Activated CD8-positive, alpha-beta memory T cell treated with anti-CD3 and anti-CD28 coated beads for 48 hours (primary cell): ENCODE measurements at regions not wholly inside any gene's neighbourhood (a gene's known extent, or its start where the extent isn't known, plus 50 kb on each side); places are given as distances from the start of the nearest gene placed in this dataset.

ENCODE experiments used
- DNase-seq, 3 experiments: peaks; one replicate each; pipeline ENCODE4 v3.0.0-alpha.2; 2020; ENCODE audit warnings: low read depth in 2 of 3, low spot score in 2 of 3

DNA sequence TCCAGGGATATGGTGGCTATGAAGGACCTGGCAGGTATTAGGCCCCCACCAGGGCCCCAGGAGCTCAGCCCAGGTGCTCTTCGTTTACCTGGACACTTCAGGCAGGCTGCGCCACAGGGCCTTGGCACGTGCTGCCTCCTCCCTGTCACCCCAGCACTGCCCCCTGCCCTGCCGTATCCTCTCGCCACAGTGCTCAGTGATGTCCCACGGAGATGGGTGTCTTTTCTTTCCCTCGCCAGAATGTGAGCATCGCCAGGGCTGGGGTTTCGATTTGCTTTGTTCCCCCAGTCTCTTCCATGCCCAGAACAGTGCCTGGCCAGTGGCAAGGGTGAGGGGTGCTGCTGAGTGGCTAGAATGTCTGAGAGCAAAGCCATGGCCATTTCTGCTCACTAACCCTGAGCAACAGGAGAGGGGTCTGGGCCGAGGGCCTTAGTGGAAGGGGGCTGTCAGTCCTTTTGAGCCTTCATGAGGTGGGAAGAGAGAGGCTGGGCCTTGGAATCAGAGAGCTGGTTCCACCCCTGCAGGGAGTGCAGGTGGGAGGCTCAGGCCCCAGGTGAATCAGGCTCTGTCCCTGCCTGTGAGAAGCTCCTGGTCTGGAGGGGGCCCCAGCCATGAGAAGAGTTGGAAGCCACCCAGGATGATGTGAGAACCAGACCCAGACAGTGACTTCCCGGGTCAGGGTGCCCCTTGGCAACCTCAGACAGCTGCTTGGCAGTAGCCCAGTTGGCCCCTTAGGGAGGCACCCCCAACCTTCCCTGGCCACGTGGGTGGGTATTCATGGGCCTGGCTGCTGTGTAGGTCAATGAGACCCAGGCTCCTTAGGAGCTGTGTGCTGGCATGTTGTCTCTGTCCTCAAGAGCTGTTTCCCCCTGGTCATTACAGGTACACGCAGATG, 129.9 kb upstream of the HS6ST1 start:
- DNase-seq = no peak

GRCh38 chr2:128449226-128450061, 130.8 kb upstream of the HS6ST1 start:
- DNase-seq = no peak

DNA sequence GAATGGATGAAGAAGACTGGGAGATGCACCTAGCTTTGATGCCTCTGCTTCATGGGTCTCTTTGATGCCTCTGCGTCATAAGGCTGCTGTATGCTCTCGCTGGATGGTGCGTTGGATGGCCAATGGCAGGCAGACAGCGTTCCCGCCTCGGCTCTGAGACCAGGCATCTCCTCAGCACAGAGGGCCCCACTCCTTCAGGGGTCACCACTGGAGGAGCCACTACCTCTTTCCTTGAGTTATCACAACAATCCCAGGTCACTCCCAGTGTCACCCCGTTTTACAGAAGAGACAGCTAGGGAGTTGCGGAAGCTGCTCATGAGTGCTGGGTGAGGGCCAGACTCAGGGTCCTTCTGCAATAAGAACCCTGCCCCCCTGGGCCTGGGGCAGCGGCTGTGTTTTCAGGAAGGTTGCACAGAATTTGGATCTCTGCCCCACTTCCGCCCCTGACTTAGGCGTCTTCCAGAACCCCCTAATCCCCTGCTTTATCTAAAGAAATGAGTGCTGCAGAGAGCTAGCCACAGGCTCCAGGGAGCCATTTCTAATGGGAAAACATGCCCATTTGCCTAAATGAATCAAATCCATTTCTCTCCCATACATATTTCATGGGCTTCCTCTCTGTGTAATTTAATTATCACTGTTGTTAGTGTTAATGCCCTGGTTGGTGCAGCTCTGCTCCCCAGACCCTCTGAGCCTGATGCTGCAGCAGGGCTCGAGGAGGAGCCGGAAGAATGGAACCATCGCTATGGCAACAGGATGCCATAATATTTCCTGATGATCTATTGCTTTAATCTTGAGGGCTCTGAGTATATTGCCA, 131.8 kb upstream of the HS6ST1 start:
- no peak for DNase-seq

DNA sequence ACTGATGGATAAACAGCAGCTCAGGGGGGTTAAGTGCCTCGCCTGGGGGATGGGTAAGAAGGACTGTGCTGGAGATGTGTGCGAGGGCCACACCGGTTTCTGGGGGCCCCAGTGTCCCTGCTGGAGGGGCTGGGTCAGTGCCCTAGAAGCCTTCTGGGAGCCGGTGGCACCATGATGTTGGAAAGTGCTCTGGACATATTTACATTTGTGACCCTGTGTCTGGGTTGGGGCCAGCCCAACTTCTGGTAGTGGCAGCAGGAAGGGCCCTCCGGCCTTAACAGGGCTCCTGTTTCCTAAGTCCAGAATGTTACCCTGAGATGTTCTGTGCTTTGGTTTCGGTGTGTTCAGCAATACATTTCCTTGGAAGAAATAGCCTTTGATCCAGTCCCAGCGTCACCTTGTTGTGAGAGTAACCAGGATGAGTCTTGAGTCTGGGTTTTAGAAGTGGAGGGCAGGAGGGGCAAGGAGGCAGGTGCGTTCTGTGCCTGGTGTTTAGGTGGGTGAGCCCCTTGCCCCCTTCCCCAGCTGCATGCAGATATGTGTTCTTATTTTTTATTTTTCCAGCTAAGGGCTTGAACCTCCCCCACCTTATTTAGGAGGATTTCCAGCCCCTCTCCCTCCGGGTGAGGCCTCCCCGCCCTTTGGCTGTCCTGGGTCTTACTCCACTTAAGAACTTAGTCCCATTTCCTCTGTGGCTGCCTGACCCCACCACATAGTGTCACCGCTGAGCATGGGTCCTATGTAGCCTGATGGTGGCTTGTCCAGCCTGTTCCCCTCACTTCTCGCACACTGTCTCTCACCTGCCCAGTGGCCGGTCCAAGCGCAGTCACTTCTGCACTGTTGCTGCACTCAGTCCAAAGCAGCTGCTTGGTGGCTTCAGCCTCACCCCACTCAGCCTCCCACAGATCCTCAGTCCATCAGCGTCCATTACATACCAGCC, 132.7 kb upstream of the HS6ST1 start:
- DNase-seq = no peak

DNA sequence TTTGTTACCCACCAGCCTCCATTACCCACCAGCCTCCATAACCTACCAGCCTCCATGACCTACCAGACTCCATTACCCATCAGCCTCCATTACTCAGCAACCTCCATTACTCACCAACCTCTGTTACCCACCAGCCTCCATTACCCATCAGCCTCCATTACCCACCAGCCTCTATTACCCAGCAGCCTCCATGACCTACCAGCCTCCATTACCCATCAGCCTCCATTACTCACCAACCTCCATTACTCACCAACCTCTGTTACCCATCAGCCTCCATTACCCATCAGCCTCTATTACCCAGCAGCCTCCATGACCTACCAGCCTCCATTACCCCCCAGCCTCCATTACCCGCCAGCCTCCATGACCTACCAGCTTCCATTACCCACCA, 133.3 kb upstream of the HS6ST1 start:
- DNase-seq = no peak

- no peak for DNase-seq
These were observed 134.2 kb upstream of the HS6ST1 start for GRCh38 chr2:128452536-128453530.

DNA sequence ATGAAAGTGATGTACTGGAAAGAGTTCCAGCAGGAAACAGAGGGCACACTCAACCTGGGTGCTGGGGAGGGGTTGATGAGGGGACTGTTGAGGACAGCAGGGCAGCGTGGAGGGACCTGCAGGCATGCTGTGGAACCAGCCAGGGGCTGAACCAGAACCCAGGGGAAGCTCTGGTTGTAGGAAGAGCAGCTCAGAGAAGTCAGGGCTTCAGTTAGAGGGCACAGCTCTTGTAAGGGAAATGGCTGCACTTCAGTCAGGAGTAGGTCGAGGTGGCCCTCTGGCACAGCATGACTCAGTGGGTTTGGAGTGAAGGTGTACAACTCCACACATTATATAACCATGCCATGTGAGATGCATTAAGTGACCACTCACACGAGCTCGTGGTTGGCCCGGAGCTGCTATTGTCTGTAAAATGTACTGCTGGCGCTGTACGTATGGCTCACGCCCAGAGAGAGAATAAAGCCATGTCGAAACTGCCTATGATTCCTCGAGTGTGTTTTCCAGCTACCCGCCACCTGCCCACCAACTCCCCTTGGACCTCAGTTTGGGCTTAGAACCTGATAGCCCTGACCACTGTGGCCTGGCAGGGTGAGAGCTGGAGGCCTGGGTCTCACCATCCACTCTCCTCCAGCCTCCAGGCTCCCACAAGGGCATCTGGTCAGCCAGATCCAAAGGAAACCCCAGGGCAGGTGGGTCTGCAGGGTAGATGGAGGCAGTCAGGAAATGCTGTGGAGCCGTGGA, 136.5 kb upstream of the HS6ST1 start:
- DNase-seq = no peak

GRCh38 chr2:128455721-128456050, 137.0 kb upstream of the HS6ST1 start:
- DNase-seq = no peak

DNA sequence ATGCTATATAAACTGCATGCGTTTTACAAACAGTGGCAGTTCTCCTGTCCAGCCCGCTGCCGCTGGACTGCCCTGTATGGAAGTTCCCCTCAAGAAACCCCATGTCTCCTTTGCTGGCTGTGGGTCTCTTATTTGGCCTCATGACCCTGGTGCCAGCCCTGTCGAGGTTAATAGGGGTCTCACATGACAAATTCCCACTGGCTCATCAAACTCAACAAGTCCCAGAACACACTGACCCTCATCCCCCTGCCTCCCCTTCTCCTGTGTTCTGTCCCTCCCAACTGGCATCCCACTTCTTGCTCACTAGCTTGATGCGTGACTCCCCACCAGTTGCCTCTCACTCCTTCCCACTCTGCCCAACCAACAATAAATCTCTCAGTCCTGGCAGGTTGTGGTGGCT, 137.6 kb upstream of the HS6ST1 start:
- no peak for DNase-seq

- DNase-seq = no peak
These were observed 138.4 kb upstream of the HS6ST1 start for GRCh38 chr2:128457006-128457604.

DNA sequence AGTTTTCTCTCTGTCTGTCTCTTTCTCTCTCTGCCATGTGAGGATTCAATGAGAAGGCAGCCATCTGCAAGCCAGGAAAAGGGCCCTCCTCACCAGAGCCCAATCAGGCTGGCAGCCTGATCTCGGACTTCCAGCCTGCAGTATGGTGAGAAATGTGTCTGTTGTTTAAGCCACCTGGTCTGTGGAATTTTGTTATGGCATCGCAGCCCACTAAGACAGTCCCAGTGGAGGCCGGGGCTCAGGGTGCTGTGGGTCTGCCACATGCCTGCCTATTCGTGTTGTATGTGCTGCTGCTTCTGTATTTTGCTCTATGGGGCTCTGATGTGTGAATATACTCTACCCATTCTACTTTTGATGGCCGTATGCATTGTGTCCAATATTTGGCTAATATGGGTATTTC, 139.0 kb upstream of the HS6ST1 start:
- no peak for DNase-seq

GRCh38 chr2:128458505-128458904, 139.8 kb upstream of the HS6ST1 start:
- DNase-seq = no peak

GRCh38 chr2:128464456-128464855, 145.8 kb upstream of the HS6ST1 start:
- no peak for DNase-seq

DNA sequence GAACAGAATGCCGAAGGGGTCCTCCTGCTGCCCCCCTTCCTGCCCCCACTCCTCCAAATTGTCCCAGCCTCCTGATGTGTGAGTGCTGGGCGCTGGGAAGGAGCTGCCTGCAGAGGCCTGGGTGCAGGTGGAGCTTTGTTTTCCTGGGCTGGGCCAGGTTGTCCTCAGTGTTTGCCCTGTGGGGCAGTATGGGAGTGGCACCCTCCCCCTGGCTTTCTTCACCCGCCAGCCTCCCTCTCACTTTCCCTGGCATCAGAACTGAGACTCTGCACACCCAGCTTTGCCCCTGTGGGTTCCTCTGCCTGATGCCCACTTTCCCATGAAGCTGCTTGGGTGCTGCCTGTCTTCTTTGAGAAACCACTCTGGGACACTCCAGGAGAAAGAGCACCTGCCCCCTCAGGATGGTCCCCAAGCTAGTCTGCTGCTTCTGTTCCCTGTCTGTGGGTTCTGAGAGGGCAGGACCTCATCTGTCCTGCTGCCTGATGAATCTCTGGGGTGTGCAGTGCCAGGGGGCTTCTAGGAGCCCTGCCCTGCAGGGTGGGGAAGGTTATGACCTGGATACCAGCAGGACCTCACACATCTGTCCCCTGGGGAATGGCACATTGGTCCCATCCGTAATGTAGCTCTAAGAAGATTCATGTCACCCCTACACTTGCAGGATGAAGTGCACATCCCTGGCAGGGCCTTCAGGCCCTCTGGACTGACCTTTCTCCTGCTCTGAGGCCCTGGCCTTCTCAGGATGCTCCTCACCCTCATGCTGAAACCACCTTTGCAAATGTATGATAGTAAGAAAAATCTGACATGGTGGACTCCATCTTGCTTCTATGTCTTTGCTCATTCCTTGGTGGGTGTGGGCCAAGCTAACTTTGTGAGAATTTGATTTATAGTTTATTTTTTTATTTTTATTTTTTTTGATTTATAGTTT, 146.8 kb upstream of the HS6ST1 start:
- DNase-seq = no peak

DNA sequence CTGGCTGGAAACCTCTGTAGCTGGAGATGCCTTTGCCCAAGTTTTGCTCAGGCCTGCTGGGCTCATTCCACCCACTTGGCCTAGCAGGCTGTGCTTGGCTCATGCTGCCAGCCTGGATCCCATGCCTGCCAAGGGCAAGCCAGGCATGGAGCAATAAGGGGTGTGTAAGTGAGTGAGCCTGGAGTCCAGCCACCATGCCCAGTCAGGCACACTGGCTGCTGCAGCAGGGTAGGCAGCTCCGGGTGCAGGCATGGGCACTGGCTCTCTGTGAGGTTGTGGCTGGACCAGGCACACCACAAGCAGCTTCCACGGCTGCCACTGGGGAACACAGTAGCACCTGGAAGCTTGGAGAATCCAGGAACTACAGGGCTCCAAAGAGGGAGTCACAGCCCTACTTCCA, 147.7 kb upstream of the HS6ST1 start:
- DNase-seq = no peak

DNA sequence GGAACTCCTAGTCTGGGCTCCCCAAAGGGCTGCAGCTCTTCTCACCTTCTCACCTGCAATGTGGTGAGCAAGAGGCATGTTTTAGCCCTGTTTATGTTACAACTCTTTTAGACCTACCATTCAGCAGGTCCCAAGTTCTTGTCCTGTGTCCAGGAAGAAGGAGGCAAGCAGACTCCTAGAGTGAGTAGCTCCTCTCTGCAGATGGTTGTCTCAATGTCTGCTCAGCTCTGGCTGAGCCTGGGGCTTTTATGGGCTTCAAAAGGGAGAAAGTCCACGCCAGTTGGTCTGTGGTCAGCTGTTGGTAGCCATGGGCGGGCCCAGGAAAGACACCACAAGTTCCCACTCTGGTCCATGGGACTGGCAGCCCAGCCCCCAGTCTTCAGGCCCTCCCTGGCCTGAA, 148.1 kb upstream of the HS6ST1 start:
- DNase-seq = no peak

- no peak for DNase-seq
These were observed 148.8 kb upstream of the HS6ST1 start for GRCh38 chr2:128467321-128467969.
